Vagina (tissue), 2 donors: ENCODE measurements at regions not wholly inside any gene's neighbourhood (a gene's known extent, or its start where the extent isn't known, plus 50 kb on each side); places are given as distances from the start of the nearest gene placed in this dataset.

Source experiments
- POLR2A ChIP-seq, 2 donors: fragments of 450-650 bp; IDR thresholded peaks; one replicate each; pipeline ENCODE4 v1.6.1; 2017; ENCODE audit warnings: antibody characterized with exemption in 2 of 2, mild to moderate bottlenecking in 2 of 2, moderate library complexity in 2 of 2
- POLR2AphosphoS5 ChIP-seq, 2 donors: sonication (generic); formaldehyde crosslinking; IDR thresholded peaks; one replicate each; pipeline ENCODE4 v1.9.0; 2017; ENCODE audit warnings: antibody characterized with exemption in 2 of 2, mild to moderate bottlenecking in 2 of 2, low read depth in 1 of 2; ENCODE audit not compliant: insufficient read depth in 1 of 2
- TF ChIP-seq, protein P1 (sequence below), 3 experiments: fragments of 450-650 bp in 2 of 3; fragments of 200-600 bp in 1 of 3; sonication (generic) in 1 of 3; IDR thresholded peaks; one replicate each; pipeline ENCODE4 v1.5.1; 2017 to 2019; ENCODE audit warnings: antibody characterized with exemption in 3 of 3, mild to moderate bottlenecking in 2 of 3, moderate library complexity in 2 of 3

DNA sequence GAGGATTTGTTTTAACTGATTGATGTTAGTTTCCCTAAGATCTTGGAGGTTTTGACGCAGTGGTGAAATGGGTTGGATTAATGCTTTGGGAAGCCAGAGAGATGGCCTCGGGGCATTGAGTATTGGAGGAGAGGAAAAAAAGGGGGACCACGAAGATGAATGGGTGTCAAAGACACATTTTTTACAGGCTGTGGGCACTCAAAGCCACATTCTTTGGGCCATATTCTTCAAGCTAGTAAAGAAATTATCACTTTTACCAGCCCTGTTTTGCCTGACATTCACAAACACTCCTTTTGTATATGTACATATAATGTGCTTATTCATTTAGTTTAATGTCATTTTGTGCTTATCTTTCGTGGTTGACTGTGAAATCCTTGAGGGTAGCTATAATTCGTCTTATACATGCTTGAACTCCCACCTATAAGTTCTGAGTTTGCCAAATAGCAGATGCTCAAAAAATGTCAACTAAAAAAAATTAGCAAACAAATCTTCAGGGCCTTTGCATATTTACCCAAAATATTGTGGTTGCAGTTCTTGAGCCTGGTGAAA, 146.3 kb downstream of the ARL6IP6 start:
- TF ChIP-seq, protein P1, sequence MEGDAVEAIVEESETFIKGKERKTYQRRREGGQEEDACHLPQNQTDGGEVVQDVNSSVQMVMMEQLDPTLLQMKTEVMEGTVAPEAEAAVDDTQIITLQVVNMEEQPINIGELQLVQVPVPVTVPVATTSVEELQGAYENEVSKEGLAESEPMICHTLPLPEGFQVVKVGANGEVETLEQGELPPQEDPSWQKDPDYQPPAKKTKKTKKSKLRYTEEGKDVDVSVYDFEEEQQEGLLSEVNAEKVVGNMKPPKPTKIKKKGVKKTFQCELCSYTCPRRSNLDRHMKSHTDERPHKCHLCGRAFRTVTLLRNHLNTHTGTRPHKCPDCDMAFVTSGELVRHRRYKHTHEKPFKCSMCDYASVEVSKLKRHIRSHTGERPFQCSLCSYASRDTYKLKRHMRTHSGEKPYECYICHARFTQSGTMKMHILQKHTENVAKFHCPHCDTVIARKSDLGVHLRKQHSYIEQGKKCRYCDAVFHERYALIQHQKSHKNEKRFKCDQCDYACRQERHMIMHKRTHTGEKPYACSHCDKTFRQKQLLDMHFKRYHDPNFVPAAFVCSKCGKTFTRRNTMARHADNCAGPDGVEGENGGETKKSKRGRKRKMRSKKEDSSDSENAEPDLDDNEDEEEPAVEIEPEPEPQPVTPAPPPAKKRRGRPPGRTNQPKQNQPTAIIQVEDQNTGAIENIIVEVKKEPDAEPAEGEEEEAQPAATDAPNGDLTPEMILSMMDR (IDR thresholded peaks at IDR 0.05): no peak
- no peak for TF ChIP-seq POLR2A (IDR thresholded peaks at IDR 0.05)
- TF ChIP-seq POLR2AphosphoS5 (IDR thresholded peaks at IDR 0.05; ENCODE audit: insufficient read depth in 1 of 2, low read depth in 1 of 2): no peak
